ENCODE measurements at regions not wholly inside any gene's neighbourhood (a gene's known extent, or its start where the extent isn't known, plus 50 kb on each side); places are given as distances from the start of the nearest gene placed in this dataset.

DNA sequence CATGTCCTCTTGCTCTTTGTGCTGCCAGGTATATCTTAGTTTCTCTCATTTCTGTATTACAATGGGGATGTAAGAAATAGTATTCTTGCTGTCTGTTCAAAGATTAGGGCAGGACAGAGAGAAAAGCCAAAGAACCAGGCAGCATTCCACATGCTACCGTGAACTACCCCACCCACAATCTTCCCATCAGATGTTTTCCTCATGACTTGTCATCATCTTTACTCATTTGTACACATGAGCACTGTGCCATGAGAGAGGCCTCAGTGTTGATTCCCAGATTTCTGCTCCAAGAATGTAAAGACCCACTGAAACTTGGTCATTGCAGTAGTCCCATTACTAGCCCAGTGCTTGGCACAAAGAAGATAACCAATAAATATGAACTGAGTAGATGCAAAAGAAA lies 354.6 kb upstream of the RASGEF1B start:
- no peak for DNase-seq (ENCODE audit: low read depth in 1 of 2, low spot score in 2 of 2)
- H3K27me3 ChIP-seq (replicated peaks) = no peaks in the 10 kb centered on the region
- H3K4me3 ChIP-seq = no peak overlapping the region
- H3K36me3 ChIP-seq = no peaks in the 10 kb centered on the region
- H3K27ac ChIP-seq = no peak overlapping the region
- H3K4me1 ChIP-seq (replicated peaks) = no peaks in the 10 kb centered on the region
- H3K9me3 ChIP-seq (replicated peaks) = no peaks in the 10 kb centered on the region

DNA sequence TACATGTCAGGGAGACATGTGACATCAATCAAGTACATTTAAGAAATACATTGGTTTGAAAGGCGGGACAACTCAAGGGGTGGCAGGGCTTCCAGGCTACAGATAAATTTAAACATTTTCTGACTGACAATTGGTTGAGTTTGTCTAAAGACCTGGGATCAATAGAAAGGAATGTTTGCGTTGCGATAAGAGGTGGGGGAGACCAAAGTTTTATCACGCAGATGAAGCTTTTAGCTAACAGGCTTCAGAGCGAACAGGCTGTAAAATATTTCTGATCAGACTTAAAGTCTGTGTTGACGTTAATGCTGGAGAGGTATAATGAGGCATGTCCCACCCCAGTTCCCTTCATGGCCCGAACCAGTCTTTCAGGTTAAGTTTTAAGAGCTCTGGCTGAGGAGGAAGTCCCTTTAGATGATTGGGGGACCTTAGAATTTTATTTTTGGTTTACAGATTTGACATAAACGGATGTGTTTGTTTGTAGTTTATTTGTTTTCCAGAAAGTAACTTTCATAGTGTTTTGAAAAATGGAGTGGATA lies 346.7 kb upstream of the RASGEF1B start:
- no peaks in the 10 kb centered on the region; the same call in 1 of the 2 replicates for H3K27me3 ChIP-seq (replicated peaks)
- no peaks in the 10 kb centered on the region for H3K9me3 ChIP-seq (replicated peaks)
- H3K27ac ChIP-seq = no peak overlapping the region
- no peak for DNase-seq (ENCODE audit: low read depth in 1 of 2, low spot score in 2 of 2)
- H3K36me3 ChIP-seq = no peaks in the 10 kb centered on the region
- no peak overlapping the region for H3K4me3 ChIP-seq
- no peaks in the 10 kb centered on the region for H3K4me1 ChIP-seq (replicated peaks)

DNA sequence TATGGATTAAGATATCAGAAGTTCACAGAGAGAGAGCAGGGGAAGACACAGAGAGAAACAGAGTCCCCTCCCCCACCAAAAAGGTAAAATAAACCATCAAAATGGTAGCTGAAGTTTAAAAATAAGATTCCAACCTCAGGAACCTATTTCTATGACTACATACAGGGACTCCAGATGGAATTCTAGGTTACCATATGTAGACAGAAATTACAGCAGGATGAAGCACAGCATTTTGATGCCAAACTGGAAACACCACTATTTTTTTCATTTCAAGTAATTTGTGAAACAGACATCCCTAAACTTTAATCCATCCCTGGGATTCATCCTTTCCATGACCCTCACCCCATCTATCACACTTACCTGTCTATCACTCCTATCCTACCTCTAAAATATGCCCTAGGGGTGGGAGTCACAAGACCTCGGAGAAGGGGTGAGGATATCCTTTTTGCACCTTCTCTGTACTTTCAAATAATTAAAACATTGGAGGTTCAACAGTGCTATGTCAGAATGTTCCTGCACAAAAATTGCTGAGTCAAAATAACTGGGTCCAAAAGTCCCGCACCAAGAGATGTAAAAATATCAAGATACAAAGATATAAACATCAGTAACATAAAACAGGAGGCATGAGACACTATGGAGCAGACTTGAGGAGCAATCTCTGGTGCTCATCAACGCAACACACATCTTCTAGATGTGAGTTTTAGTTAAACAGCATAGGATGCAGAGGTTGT lies 344.5 kb upstream of the RASGEF1B start:
- Histone ChIP-seq H3K4me1 (replicated peaks) (no peaks in the 10 kb centered on the region), H3K27ac (no peak overlapping the region), H3K27me3 (replicated peaks) (no peaks in the 10 kb centered on the region; the same call in 1 of the 2 replicates), H3K4me3 (no peak overlapping the region), H3K9me3 (replicated peaks) (no peaks in the 10 kb centered on the region), H3K36me3 (no peaks in the 10 kb centered on the region)
- DNase-seq (ENCODE audit: low read depth in 1 of 2, low spot score in 2 of 2) = no peak

DNA sequence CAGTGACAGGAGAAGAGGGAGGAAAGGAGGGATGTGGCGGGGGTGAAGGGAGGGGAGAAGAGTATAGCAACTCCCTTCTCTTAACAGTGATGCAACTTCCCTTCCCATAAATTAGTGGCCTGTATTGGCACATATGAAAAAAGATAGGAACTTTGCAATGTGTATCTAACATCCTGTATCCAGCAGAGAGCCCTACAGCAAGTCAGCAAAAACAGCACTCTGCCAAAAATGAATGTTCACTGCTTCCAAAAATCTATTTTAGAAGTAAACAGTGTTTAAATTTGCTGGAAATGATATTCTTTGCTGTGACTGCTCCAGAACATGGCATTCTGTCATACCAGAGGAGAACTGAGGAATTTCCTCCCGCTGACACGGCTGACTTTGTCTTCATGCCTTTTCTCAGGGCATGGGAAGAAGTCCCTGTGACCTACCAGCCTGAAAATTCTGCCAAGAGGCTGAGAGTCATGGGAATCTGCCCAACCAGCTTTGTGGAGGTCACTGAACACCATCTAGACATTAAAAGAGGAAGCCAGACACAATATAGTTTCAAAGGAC lies 343.4 kb upstream of the RASGEF1B start:
- H3K4me1 ChIP-seq (replicated peaks) = no peaks in the 10 kb centered on the region
- H3K27me3 ChIP-seq (replicated peaks) = no peaks in the 10 kb centered on the region; the same call in 1 of the 2 replicates
- H3K27ac ChIP-seq = no peak overlapping the region
- DNase-seq (ENCODE audit: low read depth in 1 of 2, low spot score in 2 of 2) = no peak
- no peaks in the 10 kb centered on the region for H3K36me3 ChIP-seq
- no peaks in the 10 kb centered on the region for H3K9me3 ChIP-seq (replicated peaks)
- no peak overlapping the region for H3K4me3 ChIP-seq

DNA sequence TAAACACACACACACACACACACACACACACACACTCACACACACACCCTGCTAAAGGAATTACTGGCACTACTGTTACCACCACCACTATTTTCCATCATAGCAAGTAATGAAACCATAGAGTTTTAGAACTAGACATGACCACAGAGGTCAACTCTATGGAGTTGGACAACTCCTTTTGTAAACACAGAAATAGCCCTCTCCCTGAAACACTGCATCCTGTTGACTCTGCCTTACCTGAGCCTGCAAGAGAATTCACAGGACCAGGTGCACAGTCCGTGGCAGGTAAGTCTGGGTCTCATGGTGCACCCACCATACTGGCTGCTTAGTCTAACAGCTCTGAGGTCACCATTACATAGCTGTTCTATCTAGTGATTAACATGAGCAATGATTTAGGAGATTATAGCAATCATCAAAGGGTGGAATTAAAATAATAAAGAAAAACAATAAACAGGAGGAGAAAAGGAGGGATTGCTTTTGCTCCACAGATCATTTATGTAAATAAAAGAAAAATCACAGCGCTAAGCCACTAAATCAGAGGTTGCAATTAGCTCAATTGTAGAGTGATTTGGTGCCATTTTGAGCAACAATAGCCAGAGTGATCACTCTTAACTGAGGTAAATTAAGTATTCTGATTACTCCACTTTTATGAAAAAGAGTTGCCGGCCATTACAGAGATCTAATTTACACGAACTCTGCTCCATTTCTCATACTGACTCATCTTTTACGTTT lies 340.0 kb upstream of the RASGEF1B start:
- Histone ChIP-seq H3K27me3 (replicated peaks) (no peaks in the 10 kb centered on the region; the same call in 1 of the 2 replicates), H3K4me3 (no peak overlapping the region), H3K4me1 (replicated peaks) (no peaks in the 10 kb centered on the region), H3K27ac (no peak overlapping the region), H3K36me3 (no peaks in the 10 kb centered on the region), H3K9me3 (replicated peaks) (no peaks in the 10 kb centered on the region)
- no peak for DNase-seq (ENCODE audit: low read depth in 1 of 2, low spot score in 2 of 2)

DNA sequence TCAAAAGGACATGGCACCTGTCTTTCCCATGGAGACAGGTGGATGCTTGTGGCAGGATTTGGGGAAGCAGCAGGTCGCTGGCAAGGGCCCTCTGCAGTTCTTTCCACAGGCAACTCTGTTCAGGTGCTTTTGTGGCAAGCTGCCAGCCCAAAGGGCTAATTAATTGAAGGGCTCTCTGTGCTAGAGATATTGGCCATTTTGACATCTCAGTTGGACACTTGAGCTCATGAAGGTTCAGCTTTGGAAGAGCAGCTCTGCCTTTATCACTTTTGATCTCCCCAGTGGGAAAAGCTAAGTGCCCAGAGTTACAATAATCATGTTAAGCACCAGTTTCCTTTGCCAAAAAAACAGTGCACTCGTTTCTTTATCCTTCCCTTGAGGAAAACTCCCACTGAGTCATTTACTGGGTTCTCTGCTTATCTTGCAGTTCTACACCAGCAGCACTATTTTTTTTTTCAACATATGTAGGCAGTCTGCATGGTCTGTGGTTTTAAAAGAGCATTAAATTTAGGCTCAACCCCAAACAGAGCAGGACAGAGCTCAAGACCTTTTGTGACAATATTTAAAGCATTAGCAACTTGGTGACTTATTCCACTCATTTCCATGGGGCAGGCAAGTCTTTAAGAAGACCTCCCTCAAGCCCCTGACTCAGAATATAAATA lies 336.4 kb upstream of the RASGEF1B start:
- H3K4me3 ChIP-seq = no peak overlapping the region
- no peak for DNase-seq (ENCODE audit: low read depth in 1 of 2, low spot score in 2 of 2)
- H3K4me1 ChIP-seq (replicated peaks) = no peaks in the 10 kb centered on the region
- H3K27me3 ChIP-seq (replicated peaks) = no peaks in the 10 kb centered on the region
- no peaks in the 10 kb centered on the region for H3K9me3 ChIP-seq (replicated peaks)
- no peak overlapping the region for H3K27ac ChIP-seq
- H3K36me3 ChIP-seq = no peaks in the 10 kb centered on the region

DNA sequence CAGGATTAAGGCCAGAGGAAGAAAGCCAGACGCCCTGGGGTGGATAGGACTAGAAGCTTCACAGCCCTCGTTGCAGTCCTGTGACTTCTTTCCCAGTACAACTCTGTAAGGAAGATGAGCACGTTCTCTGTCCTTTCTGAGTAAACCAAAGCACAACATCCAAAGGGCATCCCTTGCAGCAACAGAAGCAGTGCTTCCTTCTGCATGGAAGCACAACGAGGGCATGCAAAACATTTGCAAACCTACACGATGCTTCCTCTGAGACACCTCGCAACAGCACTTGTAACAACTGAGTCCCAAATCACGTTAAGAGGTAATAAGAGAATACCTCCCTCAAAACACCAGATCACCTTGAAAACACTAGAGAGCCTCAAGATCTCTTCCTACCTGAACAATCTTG lies 335.7 kb upstream of the RASGEF1B start:
- H3K36me3 ChIP-seq = no peaks in the 10 kb centered on the region
- H3K4me3 ChIP-seq = no peak overlapping the region
- no peaks in the 10 kb centered on the region for H3K27me3 ChIP-seq (replicated peaks)
- no peak overlapping the region for H3K27ac ChIP-seq
- no peaks in the 10 kb centered on the region for H3K9me3 ChIP-seq (replicated peaks)
- no peak for DNase-seq (ENCODE audit: low read depth in 1 of 2, low spot score in 2 of 2)
- no peaks in the 10 kb centered on the region for H3K4me1 ChIP-seq (replicated peaks)

DNA sequence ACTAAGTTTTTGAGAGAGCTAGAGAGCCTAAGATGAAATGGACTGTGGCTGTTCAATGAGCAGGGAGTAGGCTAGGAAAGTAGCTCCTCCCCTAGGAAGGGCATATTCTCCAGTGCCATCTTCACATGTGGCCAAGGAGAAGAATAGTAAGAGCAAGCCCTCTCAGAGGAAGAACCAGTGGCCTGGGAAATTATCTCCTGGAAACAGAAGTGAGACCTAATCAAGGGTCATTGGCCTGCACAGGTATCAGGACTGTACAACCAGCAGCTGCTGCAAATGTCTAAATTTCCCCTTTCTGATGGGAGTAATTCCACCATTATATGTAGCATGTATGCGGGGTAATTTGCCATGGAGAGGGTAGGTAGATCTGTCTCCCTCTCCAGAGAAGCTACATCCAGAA lies 334.8 kb upstream of the RASGEF1B start:
- Histone ChIP-seq H3K9me3 (replicated peaks) (no peaks in the 10 kb centered on the region), H3K36me3 (no peaks in the 10 kb centered on the region), H3K4me1 (replicated peaks) (no peaks in the 10 kb centered on the region), H3K27ac (no peak overlapping the region), H3K4me3 (no peak overlapping the region), H3K27me3 (replicated peaks) (no peaks in the 10 kb centered on the region)
- DNase-seq (ENCODE audit: low read depth in 1 of 2, low spot score in 2 of 2) = no peak

DNA sequence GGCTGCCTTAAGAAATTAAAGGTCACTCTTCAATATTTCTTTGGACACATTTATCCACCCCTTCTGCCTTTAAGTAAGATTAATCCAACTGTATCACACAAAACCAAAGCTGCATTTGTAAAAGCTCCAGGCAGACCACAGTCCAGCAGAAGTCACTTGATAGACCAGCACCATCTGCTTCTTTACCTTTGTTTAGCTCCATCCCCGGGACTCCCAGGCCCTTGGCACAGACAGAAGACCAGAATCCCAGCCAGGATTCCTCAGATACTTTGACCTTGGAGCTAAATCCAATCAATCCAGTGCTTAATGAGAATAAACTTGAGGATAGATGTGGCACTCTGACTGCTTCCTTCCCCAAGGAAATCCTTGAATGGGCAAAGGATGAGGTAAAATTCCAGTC lies 333.1 kb upstream of the RASGEF1B start:
- no peaks in the 10 kb centered on the region for H3K4me1 ChIP-seq (replicated peaks)
- H3K9me3 ChIP-seq (replicated peaks) = no peaks in the 10 kb centered on the region
- no peak for DNase-seq (ENCODE audit: low read depth in 1 of 2, low spot score in 2 of 2)
- H3K27me3 ChIP-seq (replicated peaks) = no peaks in the 10 kb centered on the region
- H3K27ac ChIP-seq = no peak overlapping the region
- H3K36me3 ChIP-seq = no peaks in the 10 kb centered on the region
- H3K4me3 ChIP-seq = no peak overlapping the region

DNA sequence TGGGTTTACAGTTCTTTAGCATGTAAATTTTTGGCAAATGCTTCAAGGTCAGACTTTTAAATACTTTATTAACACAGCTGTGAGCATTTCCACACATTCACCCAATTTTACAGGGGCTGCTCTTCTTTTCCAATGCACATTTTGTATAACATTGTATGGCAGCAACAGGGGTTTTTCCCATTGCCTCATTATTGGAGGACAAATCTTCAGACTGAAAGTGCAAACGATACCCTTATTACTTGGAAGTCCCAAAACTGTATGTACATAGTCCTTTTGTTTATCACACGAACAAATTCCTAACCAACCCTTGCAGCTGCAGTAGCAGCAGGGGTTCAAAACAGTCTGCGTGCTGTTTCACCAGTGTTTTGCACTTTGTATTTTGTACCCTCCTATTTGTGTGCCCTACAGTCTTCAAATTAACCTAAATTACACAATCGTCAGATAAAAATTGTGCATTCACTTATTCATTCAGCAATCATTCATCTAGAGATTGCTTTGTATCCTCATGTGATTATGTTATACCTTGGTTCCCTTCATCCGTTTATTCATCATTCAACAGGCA lies 330.7 kb upstream of the RASGEF1B start:
- H3K27ac ChIP-seq = no peak overlapping the region
- no peaks in the 10 kb centered on the region for H3K9me3 ChIP-seq (replicated peaks)
- H3K27me3 ChIP-seq (replicated peaks) = no peaks in the 10 kb centered on the region
- H3K4me3 ChIP-seq = no peak overlapping the region
- H3K4me1 ChIP-seq (replicated peaks) = no peaks in the 10 kb centered on the region
- no peaks in the 10 kb centered on the region for H3K36me3 ChIP-seq
- no peak for DNase-seq (ENCODE audit: low read depth in 1 of 2, low spot score in 2 of 2)

DNA sequence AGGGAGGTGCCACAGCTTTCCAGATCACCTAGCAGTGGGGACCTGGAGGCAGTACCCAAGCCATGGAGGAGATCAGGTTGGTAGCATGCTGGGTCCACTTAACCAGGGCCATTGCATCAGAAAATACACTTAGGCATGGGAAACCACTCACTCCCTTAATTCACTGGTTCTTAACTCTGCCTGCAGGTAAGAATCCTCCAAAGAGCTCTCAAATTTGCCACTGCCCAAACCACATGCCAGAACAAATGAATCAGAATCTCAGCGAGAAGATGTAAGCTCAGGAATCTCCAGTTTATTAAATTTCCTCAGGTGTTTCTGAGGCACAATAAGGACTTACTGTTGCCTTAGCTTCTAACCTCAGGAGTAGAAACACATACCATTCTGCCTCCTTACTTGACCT lies 327.7 kb upstream of the RASGEF1B start:
- no peak overlapping the region for H3K4me3 ChIP-seq
- no peak overlapping the region for H3K27ac ChIP-seq
- H3K4me1 ChIP-seq (replicated peaks) = no peaks in the 10 kb centered on the region
- H3K9me3 ChIP-seq (replicated peaks) = no peaks in the 10 kb centered on the region
- no peaks in the 10 kb centered on the region for H3K27me3 ChIP-seq (replicated peaks)
- no peaks in the 10 kb centered on the region for H3K36me3 ChIP-seq
- no peak for DNase-seq (ENCODE audit: low read depth in 1 of 2, low spot score in 2 of 2)

DNA sequence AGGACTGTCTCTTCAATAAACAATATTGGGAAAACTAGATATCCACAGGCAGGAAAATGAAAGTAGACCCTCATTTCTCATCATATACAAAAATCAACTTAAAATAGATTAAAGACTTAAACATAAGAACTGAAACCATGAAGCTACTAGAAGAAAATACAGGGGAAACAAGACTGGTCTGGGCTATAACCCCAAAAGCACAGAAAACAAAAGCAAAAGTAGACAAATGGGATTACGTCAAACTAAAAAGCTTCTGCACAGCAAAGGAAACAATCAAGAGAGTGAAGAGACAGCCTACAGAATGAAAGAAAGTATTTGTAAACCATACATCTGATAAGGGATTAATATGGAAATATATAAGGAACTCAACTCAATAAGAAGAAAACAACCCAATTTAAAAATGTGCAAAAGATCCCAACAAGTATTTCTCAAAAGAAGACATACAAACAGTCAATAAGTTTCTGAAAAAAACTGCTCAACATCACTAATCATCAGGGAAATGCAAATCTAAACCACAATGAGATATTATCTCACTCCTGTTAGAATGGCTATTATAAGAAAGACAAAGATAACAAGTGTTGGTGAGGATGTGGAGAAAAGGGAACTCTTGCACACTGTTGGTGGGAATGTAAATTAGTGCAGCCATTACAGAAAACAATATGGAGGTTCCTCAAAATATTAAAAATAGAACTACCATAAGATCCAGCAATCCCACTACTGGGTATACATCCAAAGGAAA lies 325.3 kb upstream of the RASGEF1B start:
- H3K27ac ChIP-seq = no peak overlapping the region
- H3K4me3 ChIP-seq = no peak overlapping the region
- H3K9me3 ChIP-seq (replicated peaks) = no peaks in the 10 kb centered on the region
- H3K36me3 ChIP-seq = no peaks in the 10 kb centered on the region
- H3K4me1 ChIP-seq (replicated peaks) = no peaks in the 10 kb centered on the region
- H3K27me3 ChIP-seq (replicated peaks) = no peaks in the 10 kb centered on the region
- no peak for DNase-seq (ENCODE audit: low read depth in 1 of 2, low spot score in 2 of 2)

DNA sequence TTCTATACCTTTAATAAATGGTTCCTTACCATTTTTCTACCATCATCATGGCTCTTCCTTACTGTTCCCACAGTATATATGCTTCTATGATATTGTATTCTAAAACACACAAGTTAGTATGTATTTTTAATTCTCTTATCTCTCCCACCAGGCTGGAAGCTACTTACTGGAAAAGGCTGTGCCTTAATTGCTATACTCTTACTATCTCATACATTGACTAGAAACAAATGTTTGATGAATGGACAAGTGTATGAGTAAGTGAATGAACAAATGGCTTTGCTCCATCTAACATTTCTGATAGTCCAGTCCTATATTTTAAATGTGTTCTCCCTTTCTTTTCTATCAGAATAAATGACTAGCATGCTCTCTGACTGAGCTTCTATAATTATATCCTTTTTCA lies 320.8 kb upstream of the RASGEF1B start:
- Histone ChIP-seq H3K9me3 (replicated peaks) (no peaks in the 10 kb centered on the region), H3K4me1 (replicated peaks) (no peaks in the 10 kb centered on the region)

More for the DNA sequence above, 320.8 kb upstream of the RASGEF1B start:
- no peak for DNase-seq (ENCODE audit: low read depth in 1 of 2, low spot score in 2 of 2)
- Histone ChIP-seq H3K4me3 (no peak overlapping the region), H3K27ac (no peak overlapping the region), H3K27me3 (replicated peaks) (no peaks in the 10 kb centered on the region), H3K36me3 (no peaks in the 10 kb centered on the region)
